GM12878 (cell line): ENCODE measurements at regions not wholly inside any gene's neighbourhood (a gene's known extent, or its start where the extent isn't known, plus 50 kb on each side); places are given as distances from the start of the nearest gene placed in this dataset.

Source experiments
- ATAC-seq: fragments of 200-7000 bp; cut with Tn5 transposase; 3 replicates; pipeline ENCODE4 v1.9.1; 2020; ENCODE audit warnings: mild to moderate bottlenecking, moderate library complexity
- BruUV-seq: library from RNA; stranded (reverse); fragments of 400-500 nt; replicated peaks from 2 replicates; lab custom pipeline; 2021; lab: Mats Ljungman, UMichigan
- CTCF ChIA-PET: fragments of 300-600 bp; sonication (Branson Sonifier 250); formaldehyde crosslinking; extraction: SDS; loops from one replicate; lab custom pipeline; 2021; ENCODE audit warnings: inconsistent platforms; lab: Yijun Ruan, JAX
- POLR2A ChIA-PET: fragments of 350-600 bp; formaldehyde crosslinking; extraction: SDS; loops from one replicate; lab custom pipeline; 2021; ENCODE audit warnings: inconsistent platforms; lab: Charles Lee
- RAD21 ChIA-PET: fragments of 300-600 bp; sonication (Branson Sonifier 250); formaldehyde crosslinking; loops from one replicate; lab custom pipeline; 2023; ENCODE audit warnings: antibody characterized with exemption; ENCODE audit not compliant: unreplicated experiment; lab: Charles Lee
- SMC1A ChIA-PET: fragments of 300-600 bp; sonication (Branson Sonifier 250); formaldehyde crosslinking; loops from one replicate; lab custom pipeline; 2023; ENCODE audit not compliant: unreplicated experiment, uncharacterized antibody; lab: Charles Lee
- DNase-seq: peaks from one replicate; pipeline ENCODE4 v3.0.0-alpha.2; 2011; ENCODE audit warnings: low read depth, low spot score
- FAIRE-seq: peaks from 3 replicates; lab custom pipeline; 2011; peaks lifted over from hg19 to GRCh38; lab: Jason Lieb, UNC
- H2AFZ ChIP-seq: 2 replicates; pipeline ENCODE4 v1.6.0; 2011; ENCODE audit warnings: low read depth, low read length, control low read depth; ENCODE audit not compliant: control insufficient read depth
- H3K27ac ChIP-seq: 2 replicates; pipeline ENCODE4 v1.5.1; 2011; ENCODE audit warnings: control low read depth; ENCODE audit not compliant: control insufficient read depth, insufficient read depth
- H3K27me3 ChIP-seq, 2 experiments: replicated peaks in 1 of 2; 2 replicates each; pipeline versions ENCODE4 v1.6.0 to v1.6.1; 2011; ENCODE audit warnings: low read length in 1 of 2; ENCODE audit not compliant: control insufficient read depth in 2 of 2, insufficient read depth in 2 of 2
- H3K36me3 ChIP-seq, 2 experiments: 2 replicates each; pipeline ENCODE4 v1.5.1; 2011; ENCODE audit warnings: low read length in 1 of 2; ENCODE audit not compliant: control insufficient read depth in 2 of 2, insufficient read depth in 2 of 2
- H3K4me1 ChIP-seq: 2 replicates; pipeline ENCODE4 v1.6.1; 2011; ENCODE audit warnings: mild to moderate bottlenecking, low read length, moderate library complexity, mixed read lengths; ENCODE audit not compliant: control insufficient read depth, insufficient read depth
- H3K4me2 ChIP-seq: 2 replicates; pipeline ENCODE4 v1.6.0; 2011; ENCODE audit warnings: control low read depth; ENCODE audit not compliant: control insufficient read depth, insufficient read depth
- H3K4me3 ChIP-seq: fragments of 200-600 bp; sonication (generic); 2 replicates; pipeline ENCODE4 v1.5.1; 2016
- H3K79me2 ChIP-seq: 2 replicates; pipeline ENCODE4 v1.6.0; 2011; ENCODE audit warnings: low read length; ENCODE audit not compliant: control insufficient read depth, insufficient read depth
- H3K9ac ChIP-seq: 2 replicates; pipeline ENCODE4 v1.8.0; 2011; ENCODE audit warnings: low read length, control low read depth, mixed read lengths; ENCODE audit not compliant: control insufficient read depth, insufficient read depth
- H3K9me3 ChIP-seq: replicated peaks from 3 replicates; pipeline ENCODE4 v1.5.1; 2011; ENCODE audit warnings: mild to moderate bottlenecking, low read length; ENCODE audit not compliant: control insufficient read depth, insufficient read depth
- H4K20me1 ChIP-seq: 2 replicates; pipeline ENCODE4 v1.6.0; 2011; ENCODE audit not compliant: control insufficient read depth, insufficient read depth
- CUX1 ChIP-seq: IDR thresholded peaks from 2 replicates; pipeline ENCODE4 v1.6.1; 2012; ENCODE audit warnings: improper control_type of control experiment, low read depth, low read length; ENCODE audit not compliant: insufficient replicate concordance
- ETV6 ChIP-seq, 2 experiments: fragments of 450-650 bp in 1 of 2; IDR thresholded peaks in 1 of 2; conservative IDR thresholded peaks in 1 of 2; 2 replicates each; pipeline ENCODE4 v1.6.1; 2014; ENCODE audit warnings: antibody characterized with exemption in 1 of 2, borderline replicate concordance in 1 of 2, low read depth in 1 of 2, mild to moderate bottlenecking in 1 of 2, moderate library complexity in 1 of 2
- GABPA ChIP-seq: IDR thresholded peaks from 2 replicates; pipeline ENCODE4 v1.6.1; 2014; ENCODE audit warnings: antibody characterized with exemption, low read depth, mild to moderate bottlenecking, inconsistent platforms
- HDAC2 ChIP-seq: fragments of 200-600 bp; sonication (generic); IDR thresholded peaks from 2 replicates; pipeline ENCODE4 v1.6.1; 2017
- IRF5 ChIP-seq: fragments of 450-650 bp; IDR thresholded peaks from 2 replicates; pipeline ENCODE4 v1.6.1; 2017; ENCODE audit warnings: borderline replicate concordance
- LARP7 ChIP-seq: fragments of 450-650 bp; IDR thresholded peaks from 2 replicates; pipeline ENCODE4 v1.6.1; 2017; ENCODE audit warnings: mild to moderate bottlenecking
- MYC ChIP-seq: IDR thresholded peaks from 2 replicates; pipeline ENCODE4 v1.6.1; 2011; ENCODE audit warnings: mild to moderate bottlenecking, low read length, moderate library complexity, inconsistent platforms; ENCODE audit not compliant: insufficient read depth, insufficient replicate concordance, insufficient read length, severe bottlenecking
- SPI1 ChIP-seq: IDR thresholded peaks from 2 replicates; pipeline ENCODE4 v1.6.1; 2011; ENCODE audit warnings: low read depth, mild to moderate bottlenecking, low read length, moderate library complexity, borderline replicate concordance; ENCODE audit not compliant: insufficient read depth
- SREBF2 ChIP-seq: IDR thresholded peaks from 2 replicates; pipeline ENCODE4 v1.6.1; 2012; ENCODE audit warnings: mild to moderate bottlenecking, low read length
- WGBS: methylation state at CpG from one replicate; pipeline ENCODE4 v1.1.6; 2016; ENCODE audit warnings: low lambda C conversion rate; ENCODE audit not compliant: insufficient replicate concordance, insufficient coverage; ENCODE audit errors: missing lambda C conversion rate; 5-methylcytosine and 5-hydroxymethylcytosine counted together
- in situ Hi-C: fragments of 300-500 bp; cut with MboI; formaldehyde crosslinking; loops from 9 replicates; pipeline ENCODE4 v1.14.3; 2018; ENCODE audit warnings: mixed read lengths
- intact Hi-C: fragments of 100-400 bp; cut with micrococcal nuclease; formaldehyde crosslinking; loops from one replicate; pipeline ENCODE4 v1.14.2; 2022; ENCODE audit not compliant: unreplicated experiment

GRCh38 chr1:38693759-38694158 lies 165.8 kb downstream of the RRAGC start:
- Histone ChIP-seq H2AFZ (no peak overlapping the region), H3K9me3 (no peaks in the 10 kb centered on the region), H3K9ac (no peak overlapping the region), H3K4me3 (no peak overlapping the region), H3K79me2 (no peaks in the 10 kb centered on the region), H3K4me1 (no peaks in the 10 kb centered on the region), H3K4me2 (no peak overlapping the region), H4K20me1 (no peaks in the 10 kb centered on the region), H3K27me3 (0 out of 4 replicates have a peak, but pooled peaks cover 0 to 3% of the 10 kb centered on the region in 2 experiments), H3K36me3 (no peaks in the 10 kb centered on the region), H3K27ac (no peak overlapping the region)
- intact Hi-C loops (no loop called here), in situ Hi-C loops (no loop called here)
- ChIA-PET SMC1A (no interaction called here), RAD21 (no interaction called here), CTCF (no interaction called here), POLR2A (no interaction called here)
- ATAC-seq (no peak), DNase-seq (no peak), FAIRE-seq (no peak)
- TF ChIP-seq ETV6 (conservative IDR thresholded peaks at IDR 0.05 in 1 of 2, IDR thresholded peaks at IDR 0.05 in 1 of 2; ENCODE audit: borderline replicate concordance in 1 of 2, low read depth in 1 of 2): no peak
- no peak for TF ChIP-seq MYC
- TF ChIP-seq HDAC2: no peak
- TF ChIP-seq SPI1: no peak
- TF ChIP-seq SREBF2: no peak
- no peak for TF ChIP-seq IRF5
- TF ChIP-seq GABPA: no peak
- TF ChIP-seq CUX1: no peak
- no peak for TF ChIP-seq LARP7
- 0% methylated on average over 1 of the region's 1 CpG for WGBS
- BruUV-seq: no TSS peak
